HL-60/S4 treated with retinoic acid at 250 ng/mL for 4 days and 3 days (cell line): ENCODE measurements at regions not wholly inside any gene's neighbourhood (a gene's known extent, or its start where the extent isn't known, plus 50 kb on each side); places are given as distances from the start of the nearest gene placed in this dataset.

ENCODE experiments used
- in situ Hi-C: fragments of 300-500 bp; cut with MboI; formaldehyde crosslinking; loops from 2 replicates; pipeline ENCODE4 v1.7.0; 2022; ENCODE audit warnings: low sequenced_read_pairs

GRCh38 chr5:125401724-125402622, 655.5 kb upstream of the ZNF608 start:
- in situ Hi-C loops = no loop called here

DNA sequence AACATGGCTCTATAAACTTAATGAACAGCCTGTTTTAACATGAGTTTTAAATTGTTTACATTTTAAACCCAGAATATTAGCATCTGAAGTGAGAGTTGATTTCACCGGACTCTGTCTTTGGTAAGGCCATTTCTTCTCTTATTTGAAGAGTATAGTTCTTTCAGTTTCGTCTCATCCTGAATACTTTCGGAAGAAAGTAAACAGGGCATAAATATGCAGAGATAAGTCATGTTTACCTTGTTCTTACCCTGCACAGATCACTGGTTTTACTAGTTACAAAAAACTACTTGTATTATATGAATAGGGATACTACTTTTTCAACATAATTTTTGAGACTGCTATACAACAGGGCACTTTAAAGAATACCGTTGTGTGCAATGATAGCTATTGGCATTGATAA, 656.3 kb upstream of the ZNF608 start:
- in situ Hi-C loops = no loop called here

DNA sequence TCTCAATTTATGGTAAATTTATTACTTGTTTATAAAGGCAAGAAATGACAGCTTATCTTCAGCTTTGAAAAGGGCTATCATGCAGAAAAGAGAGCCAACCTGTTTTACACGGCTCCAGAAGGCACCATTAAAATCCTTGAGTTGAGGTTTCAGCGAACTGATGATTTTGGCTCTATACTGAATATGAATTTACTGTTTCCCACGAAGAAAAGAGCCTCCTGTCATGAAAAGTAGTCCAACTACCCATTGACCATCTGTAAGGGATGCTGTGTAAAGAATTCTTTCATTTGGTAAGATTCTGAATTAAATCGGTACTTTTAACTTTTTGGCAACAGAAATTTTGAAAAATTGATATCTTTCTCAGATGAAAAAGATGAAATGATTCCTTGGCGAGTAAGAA, 657.6 kb upstream of the ZNF608 start:
- in situ Hi-C loops = no loop called here

GRCh38 chr5:125408448-125409233, 662.2 kb upstream of the ZNF608 start:
- in situ Hi-C loops = no loop called here

DNA sequence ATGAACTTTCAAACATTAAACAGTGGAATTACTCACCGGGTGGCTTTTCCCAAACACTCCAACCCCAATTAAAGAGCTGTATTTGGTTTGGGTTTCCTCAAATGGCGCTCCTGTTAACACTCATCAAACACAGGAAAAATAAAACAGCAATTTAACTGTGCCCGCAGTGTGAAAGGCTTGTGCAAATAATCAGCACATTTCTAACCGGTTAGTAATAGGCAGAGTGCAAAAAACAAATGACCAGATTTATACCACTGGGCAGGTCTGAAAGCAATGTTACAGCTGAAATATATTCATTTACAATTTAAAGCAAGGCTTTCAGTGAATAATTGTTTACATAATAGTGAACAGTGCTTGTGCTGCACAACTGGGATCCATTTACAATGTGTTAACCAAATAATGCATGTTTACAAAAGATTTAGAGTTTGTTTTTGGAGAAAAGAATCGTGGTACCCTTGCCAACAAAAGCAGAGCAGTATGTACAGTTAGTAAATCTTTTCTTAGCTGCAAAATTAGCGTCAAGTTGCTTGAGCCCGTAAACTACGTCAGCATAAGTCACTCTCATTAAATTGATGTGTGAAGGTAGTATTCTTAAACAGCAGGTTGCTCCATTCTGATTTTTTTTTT, 662.9 kb upstream of the ZNF608 start:
- in situ Hi-C loops = no loop called here

DNA sequence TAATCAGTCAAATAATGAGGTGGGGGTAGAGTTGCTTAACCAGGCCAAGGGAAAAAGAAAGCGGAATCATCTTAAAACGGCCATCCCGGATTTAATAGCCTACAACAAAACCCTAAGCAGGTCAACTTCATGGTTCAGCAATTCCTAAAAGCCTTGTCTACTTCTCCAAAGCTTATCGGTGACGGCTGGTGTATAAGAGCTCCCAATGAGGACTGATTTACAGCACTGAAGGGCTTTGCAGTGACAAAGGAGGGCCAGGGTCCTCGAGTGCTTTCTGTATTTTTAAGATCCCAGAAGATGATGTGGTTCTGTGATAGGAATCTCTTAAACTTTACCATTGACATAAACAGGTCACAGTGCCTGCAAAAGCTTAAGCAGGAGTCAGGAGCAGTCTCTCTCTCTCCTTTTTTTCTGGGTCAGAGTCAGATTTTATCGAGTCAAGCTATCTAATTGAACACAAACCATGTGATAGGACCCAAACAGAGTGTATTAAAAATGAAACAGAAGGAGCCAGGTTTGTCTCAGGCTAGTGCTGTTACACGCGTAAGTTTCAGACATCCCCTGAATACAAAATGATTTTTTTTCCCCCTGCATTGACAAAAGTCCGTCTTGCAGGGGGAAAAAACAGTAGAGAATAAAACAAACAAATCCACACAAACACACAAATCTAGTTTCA, 663.6 kb upstream of the ZNF608 start:
- in situ Hi-C loops = no loop called here

- in situ Hi-C loops = no loop called here
Measured at GRCh38 chr5:125410537-125411070, 664.2 kb upstream of the ZNF608 start.

DNA sequence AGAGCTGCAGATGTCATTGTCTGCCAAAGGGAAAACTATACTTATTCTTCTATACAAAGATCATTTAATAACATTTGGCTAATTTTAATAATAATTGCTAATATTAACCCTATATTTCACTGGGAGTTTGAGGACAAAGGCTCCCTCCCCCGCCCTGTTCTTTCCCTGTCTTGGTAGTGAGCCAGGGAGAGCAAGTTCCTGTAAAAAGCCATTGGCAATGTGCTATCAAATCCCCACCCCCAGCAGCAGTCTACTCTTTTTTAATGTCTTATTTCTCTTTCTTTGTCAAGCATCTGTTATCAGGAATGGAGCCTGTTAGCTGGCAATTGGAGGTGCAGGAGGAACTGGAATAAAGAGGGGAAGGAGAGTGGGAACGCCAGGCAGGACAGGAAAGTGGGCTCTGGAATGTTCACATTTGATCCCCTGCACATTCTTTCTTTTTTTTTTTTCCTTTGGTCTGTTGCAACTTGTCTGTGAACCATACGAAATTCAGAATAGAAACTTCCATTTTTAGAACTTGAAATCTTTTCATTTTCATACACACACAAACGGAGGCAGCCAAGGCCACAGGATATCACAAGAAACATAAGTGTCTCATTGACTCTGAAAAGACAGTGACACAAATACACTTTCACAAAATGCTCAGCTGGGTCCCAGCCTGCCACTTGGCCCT, 664.8 kb upstream of the ZNF608 start:
- in situ Hi-C loops = no loop called here

DNA sequence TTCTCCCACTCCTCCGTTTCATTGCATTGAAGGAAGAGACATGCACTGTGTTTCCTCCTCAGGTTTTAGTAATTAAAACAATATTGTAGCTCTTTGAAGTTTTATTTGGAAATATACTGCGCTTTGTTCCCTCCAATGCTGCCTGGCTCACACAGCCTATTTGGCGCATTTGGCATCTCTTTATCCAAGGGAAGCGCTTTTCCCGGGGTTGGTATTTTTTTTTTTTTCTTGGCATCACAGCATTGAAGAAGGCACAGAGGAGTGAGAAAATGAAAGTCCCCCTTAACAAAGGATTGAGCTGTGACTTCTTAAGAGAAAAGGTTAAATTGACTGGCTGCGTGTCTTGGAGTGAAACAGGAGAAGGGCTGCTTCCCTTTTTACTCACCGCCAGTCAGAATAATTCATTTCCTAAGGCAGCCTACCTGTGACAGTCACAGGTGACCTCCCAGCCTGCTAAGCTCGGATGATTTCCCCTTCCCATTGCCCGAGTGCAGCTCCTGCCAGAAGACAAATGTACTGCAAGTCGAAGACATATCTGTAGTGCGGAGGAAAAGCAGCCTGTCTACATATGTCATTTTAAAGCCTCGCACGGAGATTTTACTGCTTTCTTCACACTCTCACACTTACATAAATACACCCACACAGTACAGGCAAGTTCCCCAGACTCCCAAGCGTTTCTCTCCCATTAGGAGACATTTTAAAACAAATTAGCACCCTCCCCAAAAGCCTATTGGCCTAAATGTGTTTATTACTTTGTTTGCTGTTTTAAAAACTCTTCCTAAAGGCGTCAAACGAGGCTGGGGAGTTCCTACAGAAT, 665.5 kb upstream of the ZNF608 start:
- in situ Hi-C loops = no loop called here

DNA sequence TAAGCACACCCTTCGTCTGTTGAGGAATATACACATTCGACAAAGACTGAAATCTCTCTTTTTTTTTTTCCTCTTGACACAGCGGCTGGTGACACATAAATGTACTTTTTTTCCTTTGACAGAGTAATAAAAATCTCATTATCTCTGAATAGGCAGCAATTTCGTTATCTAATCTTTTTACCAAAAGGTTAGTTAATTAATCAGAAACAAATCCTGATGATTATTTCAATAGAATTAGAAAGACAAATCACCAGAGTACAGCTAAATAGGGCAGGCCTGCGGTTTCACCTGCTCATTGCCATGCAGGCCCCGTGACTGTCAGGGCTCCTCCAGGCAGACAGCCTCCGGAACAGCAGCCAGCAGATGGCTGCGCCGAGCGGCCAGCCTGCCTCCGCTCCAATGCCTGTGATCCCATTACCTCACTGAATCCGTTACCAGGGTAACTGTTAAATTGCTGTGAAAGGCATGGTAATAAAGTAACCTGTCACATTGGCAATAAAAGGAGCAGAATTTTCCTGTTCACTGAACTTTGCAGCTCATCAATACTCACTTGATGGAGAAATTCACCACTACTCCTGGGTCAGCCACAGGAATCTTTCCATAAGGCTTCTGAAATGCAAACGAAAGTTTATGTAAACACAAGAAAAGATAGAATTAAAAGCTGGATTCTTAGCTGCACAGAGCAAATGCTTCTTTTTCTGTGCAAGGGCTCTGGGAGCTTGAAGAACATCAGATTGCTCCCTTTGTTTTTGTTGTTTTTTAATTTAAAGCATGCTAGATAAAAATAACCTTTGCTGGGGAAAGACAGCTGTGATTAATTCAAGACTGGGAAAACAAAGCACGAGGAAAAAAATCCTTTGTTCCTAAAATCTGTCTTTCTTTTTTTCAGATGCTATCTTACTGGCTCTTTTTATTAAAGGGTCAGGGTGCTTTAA, 666.4 kb upstream of the ZNF608 start:
- in situ Hi-C loops = no loop called here

DNA sequence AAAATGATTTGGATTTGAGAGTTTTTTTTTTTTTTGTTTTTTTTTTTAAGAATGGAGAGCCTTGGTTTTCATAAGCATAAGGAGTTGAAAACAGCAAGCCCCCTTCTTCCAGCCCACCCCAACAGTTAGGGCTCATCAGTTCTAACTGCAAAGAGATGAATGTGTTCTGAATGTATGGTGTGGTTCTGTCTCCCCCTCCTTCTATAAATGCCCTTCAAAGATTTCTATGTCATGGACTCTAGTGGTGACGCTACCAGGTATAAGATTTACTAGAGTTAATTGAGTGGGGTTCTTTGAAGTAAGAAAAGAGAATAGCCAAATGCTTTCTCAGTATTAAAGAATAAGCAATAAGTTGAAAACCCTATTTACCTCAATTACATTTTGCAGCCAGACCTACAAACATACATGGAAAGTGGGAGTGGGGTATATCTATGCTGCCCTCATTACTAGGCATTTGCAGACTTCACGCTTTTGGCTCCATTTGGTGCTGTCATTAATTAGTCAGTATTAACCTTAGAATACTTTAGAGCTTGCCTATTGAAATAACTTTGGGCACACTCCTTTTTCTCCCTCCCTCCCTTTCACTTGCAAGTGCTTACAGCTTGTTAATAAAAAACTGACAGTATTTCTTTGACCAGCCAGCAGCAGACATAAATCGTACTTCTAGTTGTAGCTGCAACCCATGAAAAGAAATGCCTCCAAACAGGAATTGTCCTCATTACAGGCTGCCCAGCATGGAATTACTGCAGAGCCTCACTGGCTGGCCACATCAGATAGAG, 667.2 kb upstream of the ZNF608 start:
- in situ Hi-C loops = no loop called here

DNA sequence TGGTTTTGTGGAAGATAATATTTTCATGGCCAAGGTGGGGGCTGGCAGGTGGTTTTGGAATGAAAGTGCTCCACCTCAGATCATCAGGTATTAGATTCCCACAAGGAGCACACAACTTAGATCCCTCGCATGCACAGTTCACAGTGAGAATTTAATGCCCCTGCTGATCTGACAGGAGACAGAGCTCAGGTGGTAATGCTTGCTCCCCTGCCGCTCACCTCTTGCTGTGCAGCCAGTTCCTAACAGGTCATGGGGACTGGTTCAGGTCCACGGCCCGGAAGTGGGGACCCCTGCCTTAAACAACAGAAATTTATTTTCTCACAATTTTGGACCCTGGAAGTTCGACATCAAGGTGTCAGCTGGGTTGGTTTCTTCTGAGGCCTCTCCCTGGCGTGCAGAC, 668.7 kb upstream of the ZNF608 start:
- in situ Hi-C loops = no loop called here

DNA sequence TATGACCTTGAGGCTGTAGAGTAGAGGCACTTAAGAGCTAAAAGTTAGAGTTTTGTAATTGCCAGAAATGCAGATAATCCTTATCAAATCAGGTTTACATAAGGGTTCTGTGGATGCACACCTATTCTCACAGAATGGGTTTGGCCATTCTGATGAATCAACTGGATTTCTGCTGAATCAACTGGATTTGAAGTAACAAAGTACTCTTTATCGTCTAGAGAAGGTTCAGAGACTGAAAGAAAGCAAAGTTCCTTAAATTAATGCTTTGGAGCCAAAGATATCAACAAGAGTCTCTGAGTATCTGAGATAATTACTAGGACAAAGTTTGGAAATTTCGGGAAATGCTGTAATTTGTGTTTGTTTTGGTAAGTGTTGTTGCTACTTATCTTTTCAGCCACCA, 669.6 kb upstream of the ZNF608 start:
- in situ Hi-C loops = no loop called here

- in situ Hi-C loops = no loop called here
Measured at GRCh38 chr5:125421006-125421405, 674.6 kb upstream of the ZNF608 start.

- in situ Hi-C loops = no loop called here
Measured at GRCh38 chr5:125422342-125422741, 675.9 kb upstream of the ZNF608 start.

- in situ Hi-C loops = no loop called here
Measured at GRCh38 chr5:125424402-125425141, 678.1 kb upstream of the ZNF608 start.

DNA sequence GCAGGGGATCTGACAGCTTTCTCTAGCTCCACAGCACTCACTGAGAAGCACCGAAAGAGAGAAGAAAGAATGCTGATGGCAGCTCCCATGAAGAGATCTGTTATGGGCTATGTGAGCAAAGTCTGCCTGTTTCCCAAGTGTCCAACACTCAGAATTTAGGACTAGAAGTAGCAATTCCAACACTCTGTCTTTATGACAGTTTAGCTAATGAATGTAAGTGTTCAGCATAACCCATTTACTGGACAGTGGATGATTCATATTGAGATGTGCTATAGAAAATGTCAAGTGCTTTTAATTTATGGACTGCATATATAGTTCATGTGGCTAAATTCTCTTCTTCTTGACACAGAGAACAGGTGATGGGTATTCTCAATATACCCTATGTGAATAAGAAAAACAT, 683.1 kb upstream of the ZNF608 start:
- in situ Hi-C loops = no loop called here
